A204.1 (cell line): ENCODE measurements at regions not wholly inside any gene's neighbourhood (a gene's known extent, or its start where the extent isn't known, plus 50 kb on each side); places are given as distances from the start of the nearest gene placed in this dataset.

Experiments
- FAIRE-seq: peaks from 2 replicates; lab custom pipeline; 2012; peaks lifted over from hg19 to GRCh38; lab: Jason Lieb, UNC

- FAIRE-seq, result no peak
Measured at GRCh38 chr10:120375666-120376065, 81.4 kb upstream of the PLPP4 start.

DNA sequence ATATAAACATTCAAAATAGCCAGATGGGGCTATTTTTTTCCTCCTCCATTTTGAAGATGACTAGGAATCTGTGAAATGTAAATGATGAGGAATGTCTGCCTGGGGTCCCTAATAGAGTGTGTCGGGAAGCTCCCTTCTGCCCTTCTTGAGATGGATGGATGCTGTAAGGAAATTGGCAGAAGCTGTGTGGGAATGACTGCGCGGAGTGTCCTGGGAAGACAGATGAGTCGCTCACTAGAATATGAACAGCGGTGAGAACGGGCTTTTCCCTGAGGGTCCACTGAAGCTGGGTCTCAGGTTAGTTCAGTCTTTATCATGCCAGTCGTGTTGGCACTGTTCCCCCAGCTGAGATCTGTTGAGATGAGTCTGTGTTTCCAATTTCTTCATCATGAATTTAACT lies 75.1 kb upstream of the PLPP4 start:
- FAIRE-seq, result no peak

DNA sequence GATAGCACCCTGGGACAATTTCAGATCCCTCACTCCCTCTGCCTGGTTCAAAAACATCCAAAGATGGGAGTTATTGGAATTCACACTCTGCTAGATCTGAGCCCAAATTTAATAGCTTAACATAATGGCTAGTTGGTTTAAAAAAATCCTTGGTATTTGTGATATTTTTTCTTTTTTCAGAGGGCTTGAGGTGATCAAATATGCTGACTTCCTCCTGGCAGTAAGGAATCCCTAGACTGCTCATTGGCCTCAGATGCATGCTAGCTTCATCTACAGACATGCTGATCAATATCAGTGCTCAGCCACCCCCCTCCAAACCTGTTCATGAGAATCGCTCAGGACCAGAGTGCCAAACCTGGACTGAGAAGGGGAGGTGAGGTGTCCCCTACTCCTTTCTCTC lies 74.7 kb upstream of the PLPP4 start:
- no peak for FAIRE-seq

GRCh38 chr10:120385992-120386391 lies 71.0 kb upstream of the PLPP4 start:
- FAIRE-seq, result no peak

GRCh38 chr10:120386896-120387295 lies 70.1 kb upstream of the PLPP4 start:
- no peak for FAIRE-seq

DNA sequence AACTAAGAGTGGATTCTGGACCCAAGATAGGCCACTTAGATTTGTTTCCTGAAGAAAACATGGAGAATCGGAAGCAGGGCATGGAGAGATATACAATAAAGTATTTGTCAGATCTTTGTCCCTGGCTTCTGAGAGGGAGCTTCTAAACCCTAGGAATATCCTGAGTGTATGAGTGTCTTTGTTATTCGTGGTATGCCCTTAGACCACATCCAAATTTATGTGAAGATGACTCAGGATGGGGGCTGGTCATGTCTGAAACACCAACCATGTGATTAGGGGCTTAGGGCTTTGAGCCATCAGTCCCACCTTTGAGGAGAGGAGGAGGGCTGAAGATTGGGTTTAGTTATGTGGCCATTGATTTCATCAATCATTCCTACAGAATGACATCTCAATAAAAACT lies 69.7 kb upstream of the PLPP4 start:
- no peak for FAIRE-seq

DNA sequence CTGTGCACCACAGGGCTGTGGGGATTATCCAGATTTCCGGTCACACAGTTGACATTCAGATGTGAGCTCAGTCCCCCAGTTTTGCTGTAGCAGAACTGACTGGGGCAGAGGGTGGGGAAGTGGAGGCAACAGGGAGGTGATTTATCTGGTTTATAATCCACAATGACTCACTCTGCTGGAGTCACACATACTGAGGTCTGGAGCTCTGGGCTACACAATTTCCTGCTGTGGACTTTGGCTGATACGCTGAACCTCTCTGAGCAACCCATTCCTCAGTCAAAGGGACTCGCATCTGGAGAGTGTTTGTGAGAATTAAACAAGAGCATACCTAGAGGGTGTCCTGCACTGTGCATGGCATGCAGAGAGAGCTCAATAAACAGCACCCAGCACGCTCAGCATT lies 64.8 kb upstream of the PLPP4 start:
- FAIRE-seq, result no peak

DNA sequence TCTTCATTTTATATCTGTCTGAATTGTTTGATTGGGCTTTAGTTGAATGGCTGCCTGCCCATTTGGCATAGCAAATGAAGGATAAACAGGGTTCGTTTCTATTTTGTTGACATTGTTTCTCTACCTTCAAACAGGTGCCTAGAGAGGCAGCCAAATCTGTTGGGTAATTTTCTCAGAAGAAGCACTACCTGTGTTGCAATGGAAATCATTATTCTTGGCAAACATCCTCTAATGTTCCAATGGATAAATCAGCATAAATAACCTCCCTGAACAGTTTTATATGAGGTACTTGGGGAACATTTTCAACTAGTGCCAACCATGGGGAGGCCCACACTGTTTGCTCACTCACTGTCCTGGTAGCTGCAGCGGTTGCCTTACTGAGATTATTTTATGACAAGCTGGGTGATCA lies 64.4 kb upstream of the PLPP4 start:
- no peak for FAIRE-seq

DNA sequence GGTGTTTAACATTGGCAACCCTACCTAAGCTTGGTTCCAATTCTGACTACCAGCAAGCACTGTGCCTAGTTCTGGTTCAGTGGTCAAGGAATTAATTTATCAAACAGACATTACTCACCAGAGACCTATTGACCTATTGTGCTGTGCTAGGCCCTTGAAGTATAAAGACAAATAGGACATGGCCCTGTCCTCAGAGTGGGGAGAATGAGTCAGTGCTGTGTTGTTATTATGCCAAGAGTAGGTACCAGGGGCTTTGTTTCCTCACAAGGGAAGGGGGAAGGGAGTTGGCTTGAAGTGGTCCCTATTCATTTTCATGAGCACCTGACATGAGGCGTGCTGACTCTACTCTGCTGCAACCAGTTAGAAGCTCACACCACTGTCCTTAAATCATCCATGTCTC lies 62.6 kb upstream of the PLPP4 start:
- no peak for FAIRE-seq

DNA sequence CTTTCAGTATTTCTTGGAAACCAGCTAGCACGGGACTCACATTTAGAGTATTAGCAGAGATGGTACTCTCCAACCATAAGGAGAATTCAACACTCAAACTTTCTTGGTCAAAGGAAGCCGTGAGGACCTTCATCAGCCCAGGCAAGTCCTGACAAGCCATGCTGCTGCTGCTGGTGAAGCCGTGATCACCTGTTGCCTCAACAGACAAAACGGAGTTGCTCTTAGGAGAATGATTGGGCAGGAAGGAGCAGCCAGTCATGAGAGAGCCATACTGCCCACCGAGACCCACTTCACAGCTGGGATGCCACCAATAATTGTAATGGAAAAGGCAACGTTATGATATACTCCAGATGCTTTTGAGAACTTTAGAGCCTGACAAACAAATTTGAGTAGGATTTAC lies 60.8 kb upstream of the PLPP4 start:
- no peak for FAIRE-seq

DNA sequence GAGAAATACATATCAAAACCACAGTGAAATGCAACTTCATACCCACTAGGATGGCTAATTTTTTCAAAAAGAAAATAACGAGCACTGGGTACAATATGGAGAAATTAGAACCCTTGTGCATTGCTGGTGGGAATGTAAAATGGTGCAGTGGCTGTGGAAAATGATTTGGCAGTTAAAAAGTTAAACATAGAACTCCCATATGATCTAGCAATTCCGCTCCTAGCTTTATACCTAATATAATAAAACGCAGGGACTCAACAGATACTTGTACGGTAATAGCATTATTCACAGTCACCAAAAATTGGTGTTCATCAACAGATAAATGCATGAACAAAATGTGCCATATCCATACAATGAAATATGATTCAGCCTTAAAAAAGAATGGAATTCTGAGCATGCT lies 58.8 kb upstream of the PLPP4 start:
- no peak for FAIRE-seq

DNA sequence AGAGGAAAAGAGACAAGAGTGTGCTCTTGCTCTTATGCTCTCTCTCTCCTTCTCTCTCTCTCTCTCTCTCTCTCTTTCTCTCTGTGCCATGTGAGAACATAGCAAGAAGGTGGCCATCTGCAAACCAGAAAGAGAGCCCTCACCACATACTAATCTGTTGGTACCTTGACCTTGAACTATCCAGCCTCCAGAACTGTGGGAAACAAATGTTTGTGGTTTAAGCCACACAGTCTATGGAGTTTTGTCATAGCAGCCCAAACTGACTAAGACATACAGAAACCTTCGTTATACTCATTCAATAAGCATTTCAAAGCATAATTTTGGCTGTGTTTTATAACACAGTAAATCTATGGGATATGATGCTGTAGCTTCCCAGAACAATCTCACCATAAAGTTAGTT lies 56.4 kb upstream of the PLPP4 start:
- FAIRE-seq, result no peak

DNA sequence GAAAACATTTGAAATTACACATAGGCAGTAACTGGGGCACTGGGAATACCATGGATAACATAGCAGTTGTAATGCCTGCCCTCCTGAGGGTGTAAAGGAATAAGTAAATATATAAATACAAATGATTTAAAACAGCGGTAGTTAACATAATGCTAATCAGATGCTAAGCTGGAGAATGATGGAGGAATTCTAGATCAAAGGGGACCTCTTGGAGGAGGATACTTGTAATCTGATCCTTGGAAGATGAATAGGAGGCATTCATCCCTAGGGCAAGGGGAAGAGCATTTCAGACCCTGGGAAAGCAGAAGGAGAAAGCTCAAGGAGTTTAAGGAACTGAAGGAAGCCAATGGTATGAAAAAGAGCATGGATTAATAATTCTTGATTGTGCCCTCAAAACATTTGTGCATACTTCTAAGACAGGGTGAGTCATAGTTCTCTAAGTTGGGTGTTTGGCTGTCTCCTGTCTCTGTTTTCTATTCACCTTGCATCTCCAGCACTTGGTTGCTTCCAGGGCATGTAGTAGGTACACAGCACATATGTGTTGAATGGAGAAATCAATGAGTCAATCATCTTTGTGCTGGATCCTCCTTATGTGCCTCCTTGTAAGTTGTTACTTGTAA lies 54.8 kb upstream of the PLPP4 start:
- FAIRE-seq, result no peak

DNA sequence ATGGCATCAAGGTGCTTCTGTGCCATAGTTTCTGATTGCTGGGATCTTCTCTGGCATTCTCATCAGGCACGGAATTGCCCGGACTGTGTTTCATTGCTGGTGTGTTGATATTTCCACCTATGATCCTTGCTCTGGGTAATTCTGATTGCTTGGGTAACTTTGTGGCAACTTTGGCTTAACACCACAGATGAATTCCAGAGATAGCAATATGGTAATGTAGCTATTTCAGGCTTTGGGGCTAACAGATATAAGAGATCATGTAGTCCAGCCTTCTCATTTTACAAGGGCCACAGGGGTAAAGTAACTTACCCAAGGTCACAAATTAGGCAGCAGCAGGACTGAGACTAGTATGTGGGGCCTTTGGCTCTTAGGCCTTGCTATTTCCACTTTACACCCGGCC lies 53.9 kb upstream of the PLPP4 start:
- FAIRE-seq, result no peak

DNA sequence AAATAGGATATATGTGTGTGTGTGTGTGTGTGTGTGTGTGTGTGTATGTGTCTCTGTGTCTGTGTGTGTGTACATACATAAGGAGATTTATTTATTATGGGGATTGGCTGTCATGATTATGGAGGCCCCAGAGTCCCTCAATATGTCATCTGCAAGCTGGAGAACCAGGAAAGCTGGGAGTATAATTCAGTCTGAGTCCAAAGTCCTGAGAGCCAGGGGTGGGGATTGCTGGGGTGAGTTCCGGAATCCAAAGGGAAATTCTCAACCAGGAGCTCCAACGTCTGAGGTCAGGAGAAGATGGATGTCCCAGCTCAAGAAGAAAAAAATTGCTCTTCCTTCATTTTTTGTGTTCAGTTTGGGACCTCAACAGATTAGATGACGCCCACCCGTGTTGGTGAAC lies 50.7 kb upstream of the PLPP4 start:
- no peak for FAIRE-seq
